NCI-H510A (cell line): ENCODE measurements at regions not wholly inside any gene's neighbourhood (a gene's known extent, or its start where the extent isn't known, plus 50 kb on each side); places are given as distances from the start of the nearest gene placed in this dataset.
"Not testable (repeated sequence)": the region's sequence is repeated elsewhere in the genome, so short reads cannot be mapped to it uniquely, and the experiment has no call there.

Source experiments
- DNase-seq: peaks from one replicate; lab custom pipeline; 2025; lab: John Stamatoyannopoulos, UW

GRCh38 chr7:106583706-106584690 is 77.0 kb downstream of the CCDC71L start:
- no peak for DNase-seq

- DNase-seq: no peak
Observed at GRCh38 chr7:106583100-106583499, 77.9 kb downstream of the CCDC71L start.

DNA sequence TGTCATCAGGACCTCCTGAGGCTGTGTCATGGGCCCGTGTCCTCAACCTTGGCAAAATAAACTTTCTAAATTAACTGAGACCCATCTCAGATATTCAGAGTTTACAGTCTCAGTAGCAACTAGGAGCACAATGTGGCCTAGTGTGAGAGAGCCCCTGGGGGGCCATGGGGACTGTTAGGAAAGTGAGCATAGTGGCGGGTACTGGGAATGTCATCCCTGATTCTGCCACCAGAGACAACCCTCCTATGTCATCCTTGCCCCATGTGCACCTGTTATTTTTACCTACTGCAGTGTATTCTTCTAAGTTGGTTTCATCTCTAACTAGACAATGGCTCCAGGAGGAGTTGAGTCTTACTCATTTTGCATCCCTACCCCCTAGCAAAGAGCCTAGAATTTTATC is 78.6 kb downstream of the CCDC71L start:
- DNase-seq: no peak

DNA sequence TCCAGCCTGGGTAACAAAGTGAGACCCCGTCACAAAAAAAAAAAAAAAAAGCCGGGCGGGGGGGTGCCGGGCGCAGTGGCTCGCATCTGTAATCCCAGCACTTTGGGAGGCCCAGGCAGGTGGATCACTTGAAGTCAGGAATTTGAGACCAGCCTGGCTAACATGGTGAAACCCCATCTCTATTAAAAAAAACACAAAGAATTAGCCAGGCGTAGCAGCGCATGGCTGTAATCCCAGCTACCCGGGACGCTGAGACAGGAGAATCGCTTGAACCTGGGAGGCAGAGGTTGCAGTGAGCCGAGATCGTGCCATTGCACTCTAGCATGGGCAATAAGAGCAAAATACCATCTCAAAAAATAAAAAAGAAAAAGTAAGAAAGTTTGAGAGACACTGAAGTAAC is 81.9 kb downstream of the CCDC71L start:
- DNase-seq: not testable (repeated sequence)

DNA sequence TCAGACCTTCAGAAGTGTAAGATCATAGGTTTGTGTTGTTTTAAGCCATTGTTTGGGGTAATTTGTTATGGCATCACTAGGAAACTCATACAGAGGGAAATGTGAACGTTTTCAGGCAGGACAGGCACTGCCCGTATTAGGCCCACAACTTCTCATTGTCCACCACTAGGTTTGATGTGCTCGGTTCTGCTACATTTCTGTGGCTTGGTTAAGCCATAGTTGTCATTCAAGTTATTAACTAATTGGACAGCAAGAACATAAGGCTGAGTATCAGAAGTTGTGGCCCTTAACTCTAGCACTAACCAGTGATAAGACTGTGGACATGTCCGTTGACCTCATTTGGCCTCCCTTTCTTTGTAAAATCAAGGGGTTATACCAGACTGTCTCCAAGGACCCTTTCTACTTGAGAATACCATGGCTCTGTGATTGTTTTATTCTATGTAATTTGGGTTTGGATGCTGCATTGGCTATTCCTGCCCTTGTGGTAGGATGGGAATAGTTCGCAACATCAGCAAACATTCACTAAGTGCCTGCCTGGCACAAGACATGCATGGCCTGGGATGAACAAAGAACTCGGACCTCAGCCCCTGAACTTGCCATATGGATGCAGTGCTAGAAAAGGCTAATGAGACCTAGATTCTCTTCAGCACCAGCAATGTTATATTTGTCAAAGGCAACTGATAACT is 85.7 kb downstream of the CCDC71L start:
- no peak for DNase-seq

- DNase-seq: no peak
Observed at GRCh38 chr7:106573738-106574137, 87.2 kb downstream of the CCDC71L start.

- no peak for DNase-seq
Observed at GRCh38 chr7:106573125-106573663, 87.8 kb downstream of the CCDC71L start.

GRCh38 chr7:106572394-106573124 is 88.4 kb downstream of the CCDC71L start:
- DNase-seq: no peak

DNA sequence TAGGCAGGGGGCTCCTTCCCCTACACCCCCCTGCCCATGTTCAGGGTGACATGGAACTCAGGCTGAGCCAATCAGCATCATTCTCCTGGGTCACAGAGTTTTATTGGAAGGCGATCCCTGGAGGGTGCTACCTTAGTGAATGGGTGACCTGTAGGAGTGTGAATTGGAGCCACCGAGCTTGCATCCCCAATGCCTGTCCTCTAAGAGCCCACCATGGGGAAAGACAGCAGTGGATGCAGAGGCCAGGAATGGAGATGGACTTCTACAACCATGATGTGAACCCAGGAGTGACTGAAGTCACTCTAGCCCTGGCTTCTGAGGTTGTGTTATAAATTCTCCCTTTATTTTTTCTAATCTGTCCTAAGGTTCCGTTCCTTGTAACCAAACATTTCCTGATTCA is 89.4 kb downstream of the CCDC71L start:
- DNase-seq: no peak

- no peak for DNase-seq
Observed at GRCh38 chr7:106570948-106571418, 90.0 kb downstream of the CCDC71L start.

- DNase-seq: no peak
Observed at GRCh38 chr7:106570146-106570545, 90.8 kb downstream of the CCDC71L start.

DNA sequence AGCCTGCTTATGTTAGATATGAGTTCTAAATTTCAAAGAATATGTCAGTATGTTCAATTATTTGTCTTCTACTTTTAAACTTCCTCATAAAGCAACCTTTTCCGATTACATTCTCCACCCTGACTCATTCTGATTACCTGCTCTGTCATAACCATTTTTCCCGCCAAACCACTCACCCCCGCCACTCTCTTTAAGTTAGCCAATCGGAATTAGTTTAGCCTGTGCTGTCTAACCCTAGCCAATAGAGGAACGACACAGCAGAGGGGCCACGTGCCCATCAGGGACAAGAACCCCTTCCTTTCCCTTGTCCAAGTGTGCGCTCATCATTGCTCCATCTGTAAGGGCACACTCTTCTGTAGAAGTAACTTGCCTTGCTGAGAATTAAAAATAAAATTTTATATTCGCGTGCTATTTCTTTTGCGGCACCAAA is 91.4 kb downstream of the CCDC71L start:
- no peak for DNase-seq

DNA sequence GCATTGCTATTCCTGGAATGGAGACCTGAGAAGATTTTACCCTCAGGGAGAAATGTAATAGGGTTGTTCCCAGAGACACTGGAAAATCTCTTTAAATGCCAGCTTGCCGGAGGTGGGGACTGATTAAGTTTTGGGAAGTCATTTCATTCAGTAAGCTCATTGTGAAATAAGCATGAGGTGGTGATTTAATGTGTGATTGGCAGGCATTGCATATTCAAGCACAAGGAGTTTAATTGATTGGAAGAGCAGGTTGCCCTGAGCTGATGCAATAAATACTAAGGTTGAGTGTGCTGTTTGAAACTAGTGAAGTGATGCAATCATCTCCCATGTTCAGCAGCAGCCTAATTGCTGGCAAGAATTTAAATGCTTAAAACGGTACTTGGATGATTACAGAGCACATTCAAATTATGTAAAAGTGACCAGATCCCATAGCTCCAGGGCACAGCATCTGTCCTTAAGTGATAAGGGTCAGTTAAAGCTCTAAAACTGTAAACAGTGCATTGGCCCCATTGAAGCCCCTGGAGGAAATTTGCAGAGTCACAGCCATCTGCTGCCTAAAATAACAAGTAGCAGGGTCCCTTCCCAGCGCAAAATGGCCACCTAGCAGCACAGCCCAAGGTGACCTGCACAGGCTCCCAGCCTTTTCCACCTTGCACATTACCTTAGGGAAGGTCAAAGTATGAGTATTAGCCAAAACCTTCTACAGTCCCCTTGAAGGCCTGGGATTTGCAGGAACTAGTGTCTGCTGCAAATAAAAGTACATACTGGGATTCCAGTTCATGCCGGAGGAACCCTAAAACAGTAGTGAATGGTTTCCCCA is 92.1 kb downstream of the CCDC71L start:
- no peak for DNase-seq

DNA sequence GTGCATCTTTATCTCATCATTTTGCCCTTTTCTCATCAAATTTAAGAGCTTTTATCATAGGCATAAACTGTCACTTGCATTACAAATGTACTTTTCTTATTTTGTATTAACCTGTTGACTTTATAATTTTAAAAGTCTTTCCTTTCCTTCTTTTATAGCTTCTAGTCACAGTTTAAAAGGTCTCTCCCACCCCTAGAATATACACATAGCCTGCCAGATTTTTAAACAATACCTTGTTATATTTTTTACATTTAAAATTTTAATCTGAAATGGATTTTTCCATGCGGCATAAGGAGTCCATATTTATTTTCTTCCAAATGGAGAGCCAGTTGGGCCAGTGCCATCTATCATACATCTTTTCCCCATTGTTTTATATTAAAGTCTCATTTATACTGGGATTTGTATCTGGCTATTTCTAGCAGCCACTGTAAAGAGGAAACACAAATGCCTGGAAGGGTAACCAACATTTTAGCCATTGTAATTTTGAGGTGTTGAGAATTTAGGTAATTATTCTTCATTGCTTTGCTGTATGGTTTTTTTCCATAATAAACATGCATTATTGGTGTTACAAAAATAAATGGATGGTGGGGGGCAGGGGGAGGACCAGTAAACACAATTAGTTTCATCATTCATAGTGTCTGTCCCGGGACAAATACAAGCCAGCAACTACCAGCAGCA is 92.8 kb downstream of the CCDC71L start:
- DNase-seq: no peak

- not testable (repeated sequence) for DNase-seq
Observed at GRCh38 chr7:106567204-106568001, 93.6 kb downstream of the CCDC71L start.

GRCh38 chr7:106566672-106567071 is 94.3 kb downstream of the CCDC71L start:
- no peak for DNase-seq

GRCh38 chr7:106566196-106566595 is 94.8 kb downstream of the CCDC71L start:
- DNase-seq: no peak

DNA sequence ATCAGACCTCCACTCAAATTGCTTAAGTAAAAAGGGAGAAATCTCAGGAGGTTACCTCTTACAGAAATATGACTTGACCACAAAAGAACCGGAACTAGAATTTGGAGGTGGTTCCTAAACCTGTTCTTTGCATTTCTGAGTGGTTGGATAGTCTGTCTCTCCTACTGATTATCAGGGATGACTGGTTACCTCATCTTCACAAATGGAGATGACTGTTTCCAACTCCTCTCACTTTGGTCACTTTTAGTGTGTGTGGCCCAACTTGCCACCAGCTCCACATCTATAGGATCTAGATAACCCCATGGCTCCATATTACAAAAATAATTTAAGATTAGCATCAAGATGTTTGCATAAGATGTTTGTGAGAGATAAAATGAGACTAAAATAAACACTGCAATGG is 95.5 kb downstream of the CCDC71L start:
- DNase-seq: no peak

- DNase-seq: no peak
Observed at GRCh38 chr7:106563466-106564150, 97.3 kb downstream of the CCDC71L start.
